ENCODE measurements at regions not wholly inside any gene's neighbourhood (a gene's known extent, or its start where the extent isn't known, plus 50 kb on each side); places are given as distances from the start of the nearest gene placed in this dataset.

GRCh38 chr20:6499566-6499965, 267.9 kb upstream of the BMP2 start:
- TF ChIP-seq CTCF (IDR thresholded peaks at IDR 0.05; ENCODE audit: insufficient read depth, low read length, poor library complexity, severe bottlenecking) (no peak), EZH2phosphoT487 (conservative IDR thresholded peaks at IDR 0.05; ENCODE audit: low read length) (no peak)

All from SU-DHL-6 (cell line).